H9 (cell line): ENCODE measurements at regions not wholly inside any gene's neighbourhood (a gene's known extent, or its start where the extent isn't known, plus 50 kb on each side); places are given as distances from the start of the nearest gene placed in this dataset.

ENCODE experiments used
- DNase-seq: peaks from one replicate; pipeline ENCODE4 v3.0.0-alpha.2; 2017
- H2AFZ ChIP-seq: one replicate; pipeline ENCODE4 v1.6.1; 2013; ENCODE audit warnings: mild to moderate bottlenecking, low read length, control low read depth, moderate library complexity
- H2AK5ac ChIP-seq: 2 replicates; pipeline ENCODE4 v1.6.1; 2013; ENCODE audit warnings: low read length, control low read depth, mixed read lengths; ENCODE audit not compliant: insufficient read length
- H2BK120ac ChIP-seq: one replicate; pipeline ENCODE4 v1.6.1; 2013; ENCODE audit warnings: low read depth, mild to moderate bottlenecking, low read length, control low read depth, inconsistent platforms; ENCODE audit not compliant: poor library complexity, severe bottlenecking
- H2BK12ac ChIP-seq: 2 replicates; pipeline ENCODE4 v1.6.1; 2013; ENCODE audit warnings: low read length, control low read depth, mixed read lengths, low read depth; ENCODE audit not compliant: insufficient read length
- H2BK15ac ChIP-seq: 2 replicates; pipeline ENCODE4 v1.6.1; 2013; ENCODE audit warnings: low read depth, low read length, control low read depth
- H2BK20ac ChIP-seq: one replicate; pipeline ENCODE4 v1.6.1; 2013; ENCODE audit warnings: low read depth, mild to moderate bottlenecking, low read length, control low read depth, inconsistent platforms; ENCODE audit not compliant: poor library complexity, severe bottlenecking
- H2BK5ac ChIP-seq: 2 replicates; pipeline ENCODE4 v1.6.1; 2013; ENCODE audit warnings: low read length, control low read depth, mixed read lengths; ENCODE audit not compliant: insufficient read length
- H3K14ac ChIP-seq: 2 replicates; pipeline ENCODE4 v1.6.1; 2013; ENCODE audit warnings: low read length, control low read depth; ENCODE audit not compliant: insufficient read depth
- H3K18ac ChIP-seq: 2 replicates; pipeline ENCODE4 v1.6.1; 2013; ENCODE audit warnings: low read depth, mild to moderate bottlenecking, mixed read lengths, low read length, control low read depth; ENCODE audit not compliant: insufficient read length
- H3K23ac ChIP-seq: 2 replicates; pipeline ENCODE4 v1.6.1; 2013; ENCODE audit warnings: low read length, control low read depth, mixed read lengths, low read depth; ENCODE audit not compliant: insufficient read length
- H3K23me2 ChIP-seq: 2 replicates; pipeline ENCODE4 v1.6.1; 2013; ENCODE audit warnings: low read depth, mild to moderate bottlenecking, mixed read lengths, low read length, control low read depth; ENCODE audit not compliant: insufficient read length, poor library complexity, severe bottlenecking
- H3K27ac ChIP-seq: 2 replicates; pipeline ENCODE4 v1.5.1; 2013; ENCODE audit warnings: low read length, control low read depth, mixed read lengths, low read depth; ENCODE audit not compliant: insufficient read length
- H3K27me3 ChIP-seq: 2 replicates; pipeline ENCODE4 v1.6.1; 2013; ENCODE audit warnings: low read length, control low read depth, inconsistent platforms; ENCODE audit not compliant: insufficient read depth
- H3K4ac ChIP-seq: 2 replicates; pipeline ENCODE4 v1.6.1; 2013; ENCODE audit warnings: low read depth, mild to moderate bottlenecking, control low read depth, inconsistent platforms, low read length, moderate library complexity
- H3K4me1 ChIP-seq: 2 replicates; pipeline ENCODE4 v1.6.1; 2013; ENCODE audit warnings: low read length, control low read depth, inconsistent platforms; ENCODE audit not compliant: insufficient read depth
- H3K4me2 ChIP-seq: 2 replicates; pipeline ENCODE4 v1.6.1; 2013; ENCODE audit warnings: low read length, control low read depth, mixed read lengths; ENCODE audit not compliant: insufficient read length, insufficient read depth
- H3K56ac ChIP-seq: 2 replicates; pipeline ENCODE4 v1.6.1; 2013; ENCODE audit warnings: low read depth, mild to moderate bottlenecking, mixed read lengths, low read length, control low read depth; ENCODE audit not compliant: insufficient read length
- H3K79me1 ChIP-seq: 2 replicates; pipeline ENCODE4 v1.6.1; 2013; ENCODE audit warnings: low read depth, mild to moderate bottlenecking, moderate library complexity, low read length, control low read depth, inconsistent platforms; ENCODE audit not compliant: insufficient read depth, poor library complexity, severe bottlenecking
- H3K79me2 ChIP-seq: 2 replicates; pipeline ENCODE4 v1.6.1; 2013; ENCODE audit warnings: low read length, control low read depth, inconsistent platforms; ENCODE audit not compliant: insufficient read depth
- H3K9ac ChIP-seq: 2 replicates; pipeline ENCODE4 v1.6.1; 2013; ENCODE audit warnings: low read length, control low read depth, mixed read lengths; ENCODE audit not compliant: insufficient read length; ENCODE audit errors: extremely low read depth
- H3K9me3 ChIP-seq: one replicate; pipeline ENCODE4 v1.6.1; 2013; ENCODE audit warnings: low read depth, low read length, inconsistent platforms; ENCODE audit not compliant: control insufficient read depth
- H3T11ph ChIP-seq: one replicate; pipeline ENCODE4 v1.6.1; 2013; ENCODE audit warnings: mild to moderate bottlenecking, low read length, control low read depth, inconsistent platforms
- H4K20me1 ChIP-seq: one replicate; pipeline ENCODE4 v1.6.1; 2013; ENCODE audit not compliant: control insufficient read depth, insufficient read length, insufficient read depth
- H4K5ac ChIP-seq: 2 replicates; pipeline ENCODE4 v1.6.1; 2013; ENCODE audit warnings: low read depth, mild to moderate bottlenecking, mixed read lengths, low read length, control low read depth; ENCODE audit not compliant: insufficient read length
- H4K8ac ChIP-seq: replicated peaks from 2 replicates; pipeline ENCODE4 v1.6.1; 2013; ENCODE audit warnings: low read length, control low read depth, mixed read lengths, low read depth; ENCODE audit not compliant: insufficient read length
- H4K91ac ChIP-seq: 2 replicates; pipeline ENCODE4 v1.6.1; 2013; ENCODE audit warnings: low read depth, mild to moderate bottlenecking, moderate library complexity, mixed read lengths, low read length, control low read depth; ENCODE audit not compliant: insufficient read length
- H3K27ac Mint-ChIP-seq, 3 experiments: 2 replicates in 2 of 3; 3 replicates in 1 of 3; pipeline ENCODE4 v1.8.0; 2020 to 2021; ENCODE audit warnings: mixed read lengths in 3 of 3, mild to moderate bottlenecking in 1 of 3, moderate library complexity in 1 of 3
- H3K27me3 Mint-ChIP-seq: 2 replicates; pipeline ENCODE4 v1.8.0; 2021; ENCODE audit warnings: low read depth, mild to moderate bottlenecking, moderate library complexity, mixed read lengths
- H3K36me3 Mint-ChIP-seq, 3 experiments: 2 replicates in 2 of 3; 3 replicates in 1 of 3; pipeline ENCODE4 v1.8.0; 2020 to 2021; ENCODE audit warnings: low read depth in 3 of 3, mixed read lengths in 3 of 3; ENCODE audit not compliant: insufficient read depth in 1 of 3
- H3K4me1 Mint-ChIP-seq, 2 experiments: 2 replicates each; pipeline ENCODE4 v1.8.0; 2020; ENCODE audit warnings: mixed read lengths in 2 of 2
- H3K4me3 Mint-ChIP-seq, 2 experiments: 2 replicates in 1 of 2; 3 replicates in 1 of 2; pipeline ENCODE4 v1.8.0; 2020 to 2021; ENCODE audit warnings: mild to moderate bottlenecking in 2 of 2, mixed read lengths in 2 of 2, moderate library complexity in 1 of 2
- H3K9me3 Mint-ChIP-seq, 2 experiments: 2 replicates in 1 of 2; 3 replicates in 1 of 2; pipeline ENCODE4 v1.8.0; 2020; ENCODE audit warnings: mild to moderate bottlenecking in 2 of 2, mixed read lengths in 2 of 2, moderate library complexity in 1 of 2
- WGBS: extraction: QIAGEN DNeasy Blood & Tissue Kit; methylation state at CpG from one replicate; pipeline ENCODE4 v1.1.7; 2013; ENCODE audit warnings: missing lambda C conversion rate, low lambda C conversion rate, mixed read lengths; ENCODE audit not compliant: insufficient read length; ENCODE audit errors: extremely low coverage; 5-methylcytosine and 5-hydroxymethylcytosine counted together
- TF ChIP-seq, protein P1 (sequence below): fragments of 200-600 bp; sonication (generic); conservative IDR thresholded peaks from 3 replicates; pipeline ENCODE4 v1.8.0; 2021; ENCODE audit warnings: antibody characterized with exemption, mild to moderate bottlenecking

DNA sequence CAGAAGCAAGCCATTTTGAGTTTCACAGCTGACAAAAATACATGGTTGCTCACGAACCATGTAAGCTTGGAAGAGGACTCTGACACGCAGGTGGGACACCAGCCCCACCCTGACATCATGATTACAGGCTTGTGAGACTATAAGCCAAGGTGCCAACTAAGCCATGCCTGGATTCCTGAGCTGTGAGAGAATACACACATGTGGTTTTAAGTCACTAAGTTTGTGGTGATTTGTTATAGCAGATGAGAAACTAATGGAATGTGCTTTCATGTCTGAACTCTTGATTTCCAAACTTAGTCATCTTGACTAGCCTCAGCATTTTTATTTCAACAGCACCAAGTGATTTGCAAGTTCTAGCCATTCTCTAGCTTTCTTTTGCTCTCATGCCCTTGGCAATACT is 676.1 kb upstream of the CELF4 start:
- Histone ChIP-seq H3K4me1 (no peaks in the 10 kb centered on the region), H3K4ac (no peak overlapping the region), H2AFZ (no peak overlapping the region), H2AK5ac (no peak overlapping the region), H3T11ph (no peak overlapping the region), H3K4me2 (no peak overlapping the region), H3K79me2 (no peaks in the 10 kb centered on the region; the same call in 1 of the 2 replicates), H4K5ac (no peak overlapping the region), H3K23ac (no peak overlapping the region), H3K56ac (no peak overlapping the region), H2BK20ac (no peak overlapping the region), H3K23me2 (no peaks in the 10 kb centered on the region), H3K14ac (no peak overlapping the region), H2BK15ac (no peak overlapping the region), H3K9ac (no peak overlapping the region), H4K8ac (no peak overlapping the region), H3K9me3 (no peaks in the 10 kb centered on the region), H4K20me1 (no peaks in the 10 kb centered on the region), H3K79me1 (no peaks in the 10 kb centered on the region), H2BK12ac (no peak overlapping the region), H3K18ac (no peak overlapping the region), H3K27ac (no peak overlapping the region), H3K27me3 (no peaks in the 10 kb centered on the region), H4K91ac (no peak overlapping the region), H2BK5ac (no peak overlapping the region), H2BK120ac (no peak overlapping the region)
- TF ChIP-seq, protein P1, sequence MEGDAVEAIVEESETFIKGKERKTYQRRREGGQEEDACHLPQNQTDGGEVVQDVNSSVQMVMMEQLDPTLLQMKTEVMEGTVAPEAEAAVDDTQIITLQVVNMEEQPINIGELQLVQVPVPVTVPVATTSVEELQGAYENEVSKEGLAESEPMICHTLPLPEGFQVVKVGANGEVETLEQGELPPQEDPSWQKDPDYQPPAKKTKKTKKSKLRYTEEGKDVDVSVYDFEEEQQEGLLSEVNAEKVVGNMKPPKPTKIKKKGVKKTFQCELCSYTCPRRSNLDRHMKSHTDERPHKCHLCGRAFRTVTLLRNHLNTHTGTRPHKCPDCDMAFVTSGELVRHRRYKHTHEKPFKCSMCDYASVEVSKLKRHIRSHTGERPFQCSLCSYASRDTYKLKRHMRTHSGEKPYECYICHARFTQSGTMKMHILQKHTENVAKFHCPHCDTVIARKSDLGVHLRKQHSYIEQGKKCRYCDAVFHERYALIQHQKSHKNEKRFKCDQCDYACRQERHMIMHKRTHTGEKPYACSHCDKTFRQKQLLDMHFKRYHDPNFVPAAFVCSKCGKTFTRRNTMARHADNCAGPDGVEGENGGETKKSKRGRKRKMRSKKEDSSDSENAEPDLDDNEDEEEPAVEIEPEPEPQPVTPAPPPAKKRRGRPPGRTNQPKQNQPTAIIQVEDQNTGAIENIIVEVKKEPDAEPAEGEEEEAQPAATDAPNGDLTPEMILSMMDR: no peak
- Mint-ChIP-seq H3K4me1 (no peaks in the 10 kb centered on the region), H3K4me3 (no peak overlapping the region), H3K27ac (no peak overlapping the region), H3K27me3 (no peaks in the 10 kb centered on the region), H3K36me3 (peaks cover 0 to 1% (median 0%) of the 10 kb centered on the region in 3 experiments; a peak in 2 of 7 replicates), H3K9me3 (no peaks in the 10 kb centered on the region)
- no CpG with 5 or more reads among the region's 2 CpGs for WGBS
- DNase-seq: no peak
